ENCODE measurements at regions not wholly inside any gene's neighbourhood (a gene's known extent, or its start where the extent isn't known, plus 50 kb on each side); places are given as distances from the start of the nearest gene placed in this dataset.

DNA sequence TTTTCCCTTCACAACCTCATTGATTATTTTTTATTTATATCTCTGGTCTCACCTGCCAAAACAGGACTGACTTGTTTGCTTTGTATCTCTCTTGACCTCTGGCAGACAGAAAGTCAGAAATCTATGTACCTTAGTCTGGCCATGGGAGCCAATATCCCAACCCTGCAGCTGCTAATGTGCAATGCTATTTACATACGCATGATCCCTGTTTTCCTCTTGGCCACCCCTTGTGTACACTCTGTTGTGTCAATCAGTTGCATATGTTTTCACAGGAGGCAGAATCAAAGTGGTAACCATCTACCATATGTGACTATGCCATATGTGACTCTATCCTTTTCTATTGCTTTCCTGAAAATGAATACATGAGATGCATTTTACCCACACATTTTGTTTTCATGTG is 688.8 kb downstream of the PLA2G4A start:
- TF ChIP-seq, protein P1, sequence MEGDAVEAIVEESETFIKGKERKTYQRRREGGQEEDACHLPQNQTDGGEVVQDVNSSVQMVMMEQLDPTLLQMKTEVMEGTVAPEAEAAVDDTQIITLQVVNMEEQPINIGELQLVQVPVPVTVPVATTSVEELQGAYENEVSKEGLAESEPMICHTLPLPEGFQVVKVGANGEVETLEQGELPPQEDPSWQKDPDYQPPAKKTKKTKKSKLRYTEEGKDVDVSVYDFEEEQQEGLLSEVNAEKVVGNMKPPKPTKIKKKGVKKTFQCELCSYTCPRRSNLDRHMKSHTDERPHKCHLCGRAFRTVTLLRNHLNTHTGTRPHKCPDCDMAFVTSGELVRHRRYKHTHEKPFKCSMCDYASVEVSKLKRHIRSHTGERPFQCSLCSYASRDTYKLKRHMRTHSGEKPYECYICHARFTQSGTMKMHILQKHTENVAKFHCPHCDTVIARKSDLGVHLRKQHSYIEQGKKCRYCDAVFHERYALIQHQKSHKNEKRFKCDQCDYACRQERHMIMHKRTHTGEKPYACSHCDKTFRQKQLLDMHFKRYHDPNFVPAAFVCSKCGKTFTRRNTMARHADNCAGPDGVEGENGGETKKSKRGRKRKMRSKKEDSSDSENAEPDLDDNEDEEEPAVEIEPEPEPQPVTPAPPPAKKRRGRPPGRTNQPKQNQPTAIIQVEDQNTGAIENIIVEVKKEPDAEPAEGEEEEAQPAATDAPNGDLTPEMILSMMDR (IDR thresholded peaks at IDR 0.05; ENCODE audit: low read depth, low read length), result no peak
- DNase-seq (ENCODE audit: extremely low read depth, low read depth), result no peak

DNA sequence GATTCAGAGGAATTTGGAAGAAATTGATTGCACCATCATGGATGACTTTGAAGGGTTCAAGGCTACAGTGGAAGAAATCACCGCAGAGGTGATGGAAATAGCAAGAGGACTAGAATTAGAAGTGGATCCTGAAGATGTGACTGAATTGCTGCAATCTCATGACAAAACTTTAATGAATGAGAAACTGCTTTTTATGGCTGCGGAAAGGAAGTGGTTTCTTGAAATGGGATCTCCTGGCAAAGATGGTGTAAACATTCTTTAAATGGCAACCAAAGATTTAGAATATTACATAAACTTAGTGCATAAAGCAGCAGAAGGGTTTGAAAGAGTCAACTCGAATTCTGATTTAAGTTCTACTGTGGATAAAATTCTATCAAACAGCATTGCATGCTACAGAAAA is 698.6 kb downstream of the PLA2G4A start:
- TF ChIP-seq, protein P1 (IDR thresholded peaks at IDR 0.05; ENCODE audit: low read depth, low read length), result no peak
- DNase-seq (ENCODE audit: extremely low read depth, low read depth), result no peak

DNA sequence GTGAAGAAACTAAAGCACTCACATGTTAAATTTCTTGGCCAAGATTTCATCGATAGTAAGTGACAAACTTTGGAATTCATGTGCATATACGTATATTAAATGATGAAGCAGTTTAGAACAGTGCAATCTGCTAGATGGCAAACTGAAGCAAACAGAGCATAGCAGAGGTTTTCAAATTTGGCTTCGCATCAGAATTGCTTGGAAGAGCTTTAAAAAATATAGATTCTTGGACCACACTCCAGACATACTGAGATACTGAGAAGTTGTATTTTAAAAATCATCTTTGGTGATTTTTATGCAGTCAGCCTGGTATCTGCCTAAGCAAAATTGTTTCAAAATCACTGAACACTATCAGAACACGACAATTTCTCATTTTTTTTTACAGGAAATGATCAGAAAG is 709.2 kb downstream of the PLA2G4A start:
- DNase-seq (ENCODE audit: extremely low read depth, low read depth), result no peak
- TF ChIP-seq, protein P1 (IDR thresholded peaks at IDR 0.05; ENCODE audit: low read depth, low read length), result no peak

DNA sequence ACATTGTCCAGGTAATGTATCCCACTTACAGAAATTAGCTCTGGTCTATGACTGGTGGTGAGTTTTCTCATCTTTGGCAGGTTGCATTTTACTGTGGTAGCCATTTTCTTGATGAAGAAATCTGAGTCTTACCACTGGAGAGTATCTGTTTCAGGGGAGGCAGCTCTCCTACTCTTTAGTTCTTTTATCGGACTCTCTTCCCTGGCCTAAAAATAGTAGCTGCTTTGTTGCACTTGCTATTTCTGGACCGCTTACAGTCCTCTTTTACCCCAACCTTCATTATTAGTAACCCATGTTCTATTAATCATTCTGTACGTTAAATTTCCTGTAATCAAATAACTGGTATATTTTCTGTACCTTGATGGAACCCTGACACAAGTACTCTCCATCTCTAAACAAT is 720.8 kb downstream of the PLA2G4A start:
- TF ChIP-seq, protein P1 (IDR thresholded peaks at IDR 0.05; ENCODE audit: low read depth, low read length), result no peak
- DNase-seq (ENCODE audit: extremely low read depth, low read depth), result no peak

DNA sequence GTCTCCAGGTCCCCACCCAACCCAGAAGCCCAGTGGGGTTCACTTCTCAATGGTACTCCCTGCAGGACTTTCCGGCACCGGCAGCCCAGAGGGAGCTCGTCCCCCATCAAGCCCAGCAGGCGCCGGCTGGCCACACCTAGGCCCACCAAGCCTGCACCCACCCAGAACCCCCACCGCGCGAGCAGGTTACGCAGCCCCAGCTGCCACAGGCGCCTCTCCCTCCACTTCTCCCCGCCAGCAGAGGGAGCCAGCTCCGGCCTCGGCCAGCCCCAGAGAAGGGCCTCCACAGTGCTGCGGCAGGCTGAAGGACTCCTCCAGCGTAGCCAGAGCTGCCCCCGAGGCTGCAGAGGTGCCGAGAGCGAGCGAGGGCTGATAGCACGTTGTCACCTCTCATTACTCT is 722.3 kb downstream of the PLA2G4A start:
- no peak for DNase-seq (ENCODE audit: extremely low read depth, low read depth)
- TF ChIP-seq, protein P1 (IDR thresholded peaks at IDR 0.05; ENCODE audit: low read depth, low read length), result no peak

DNA sequence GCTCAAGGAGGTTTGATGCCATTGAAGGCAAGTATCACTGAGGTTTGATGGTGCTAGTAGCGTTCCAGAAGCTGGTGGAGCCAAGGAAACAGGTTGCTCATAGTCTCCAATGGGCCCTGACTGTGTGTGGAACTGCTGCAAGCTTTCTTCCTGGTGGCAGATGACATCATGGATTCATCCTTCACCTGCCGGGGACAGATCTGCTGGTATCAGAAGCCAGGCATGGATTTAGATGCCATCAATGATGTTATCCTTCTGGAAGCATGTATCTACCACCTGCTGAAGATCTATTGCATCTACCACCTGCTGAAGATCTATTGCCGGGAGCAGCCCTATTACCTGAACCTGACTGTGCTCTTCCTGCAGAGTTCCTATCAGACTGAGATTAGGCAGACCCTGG is 734.4 kb downstream of the PLA2G4A start:
- TF ChIP-seq, protein P1 (IDR thresholded peaks at IDR 0.05; ENCODE audit: low read depth, low read length), result no peak
- no peak for DNase-seq (ENCODE audit: extremely low read depth, low read depth)

DNA sequence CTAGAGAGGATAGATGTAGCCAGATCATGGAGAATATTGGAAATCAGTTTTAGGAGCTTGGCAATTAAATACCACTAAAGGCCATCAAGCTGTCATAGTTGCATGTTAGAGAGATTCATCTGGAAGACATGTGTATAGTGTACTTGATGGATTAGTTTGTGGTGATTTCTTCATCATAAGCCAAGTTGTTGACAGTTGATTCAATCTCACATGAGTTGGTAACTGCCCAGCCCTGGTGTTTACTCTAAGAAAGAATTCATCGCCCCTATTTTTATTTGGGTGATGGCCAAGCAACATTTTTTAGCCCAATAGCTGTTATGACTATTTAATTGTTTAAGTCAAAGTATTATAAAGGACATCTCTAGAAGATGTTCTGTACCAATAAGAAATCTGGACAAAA is 737.6 kb downstream of the PLA2G4A start:
- TF ChIP-seq, protein P1 (IDR thresholded peaks at IDR 0.05; ENCODE audit: low read depth, low read length), result no peak
- no peak for DNase-seq (ENCODE audit: extremely low read depth, low read depth)
